ENCODE measurements at regions not wholly inside any gene's neighbourhood (a gene's known extent, or its start where the extent isn't known, plus 50 kb on each side); places are given as distances from the start of the nearest gene placed in this dataset.

DNA sequence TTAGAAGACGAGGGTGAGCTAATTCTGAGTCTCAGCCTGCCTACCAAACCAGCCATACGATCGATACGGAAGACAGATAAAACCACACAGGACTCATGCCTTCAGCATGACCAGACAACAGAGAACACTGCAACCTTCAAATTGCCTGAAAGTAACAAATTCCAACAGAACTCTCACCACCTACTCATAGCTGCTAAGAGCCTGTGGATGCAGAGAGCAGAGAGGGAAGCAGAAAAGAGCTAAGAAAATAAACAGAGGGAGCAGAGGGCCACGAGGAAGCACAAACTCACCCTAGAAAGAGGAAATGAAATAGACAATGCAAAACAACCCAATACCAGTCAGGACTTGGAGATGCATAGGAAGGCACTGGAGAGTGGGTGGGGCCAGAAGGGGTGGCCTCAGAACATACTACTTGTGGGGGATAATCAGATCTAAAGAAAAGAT lies 86.7 kb upstream of the TAS2R1 start:
- ChIA-PET POLR2A (ENCODE audit: partially characterized antibody) (no interaction called here), CTCF (ENCODE audit: partially characterized antibody) (interaction anchor here (0.7 to 1.4 kb wide), 4 partner anchors 10 to 429 kb away, joined by 3 to 4 read pairs (median 3); no protein-coding TSS in a partner anchor)
- 76% methylated on average over 5 of the region's 5 CpGs; no CpG with 5 or more reads in 1 of the 2 experiments for WGBS, 2 experiments (ENCODE audit: extremely low coverage in 1 of 2, insufficient coverage in 1 of 2, insufficient read length in 1 of 2, insufficient replicate concordance in 2 of 2, low coverage in 1 of 2, low lambda C conversion rate in 2 of 2, missing lambda C conversion rate in 1 of 2)
- Histone ChIP-seq H2BK12ac (ENCODE audit: low read depth, low read length) (no peak overlapping the region), H2AK5ac (ENCODE audit: low read depth, low read length) (no peak overlapping the region), H3K27ac (ENCODE audit: low read depth, low read length) (no peak overlapping the region), H3K4me2 (ENCODE audit: insufficient read depth in 1 of 2, low read depth in 2 of 2, low read length in 2 of 2) (no peak overlapping the region), H2BK20ac (ENCODE audit: low read length) (no peak overlapping the region), H2BK5ac (ENCODE audit: low read depth, low read length) (no peak overlapping the region), H3K18ac (ENCODE audit: extremely low read depth, low read length) (no peak overlapping the region), H3K23me2 (ENCODE audit: low read depth, low read length) (no peaks in the 10 kb centered on the region), H3K79me1 (ENCODE audit: low read depth, low read length) (no peaks in the 10 kb centered on the region), H3K4me3 (ENCODE audit: extremely low read depth in 1 of 4, insufficient read depth in 2 of 4, low read depth in 3 of 4, low read length in 4 of 4) (no peak overlapping the region), H2BK120ac (replicated peaks; ENCODE audit: low read depth, low read length) (no peak overlapping the region), H3K79me2 (ENCODE audit: control insufficient read depth in 1 of 2, insufficient read depth in 2 of 2, low read length in 2 of 2) (no peaks in the 10 kb centered on the region), H3K56ac (replicated peaks; ENCODE audit: insufficient read length, low read depth, low read length) (no peak overlapping the region), H3K36me3 (ENCODE audit: control insufficient read depth in 2 of 4, insufficient read depth in 4 of 4, low read length in 3 of 4) (no peaks in the 10 kb centered on the region), H2AFZ (ENCODE audit: low read length) (no peak overlapping the region; the same call in 1 of the 2 replicates), H2BK15ac (ENCODE audit: low read length) (no peak overlapping the region), H4K91ac (replicated peaks; ENCODE audit: insufficient read length, low read length) (no peak overlapping the region), H4K5ac (ENCODE audit: insufficient read length, low read depth, low read length) (no peak overlapping the region), H3K9ac (replicated peaks in 1 of 4; ENCODE audit: extremely low read depth in 1 of 4, low read depth in 3 of 4, low read length in 3 of 4) (no peak overlapping the region), H3K14ac (ENCODE audit: insufficient read length) (no peak overlapping the region), H3K27me3 (replicated peaks in 1 of 4; ENCODE audit: control insufficient read depth in 3 of 4, extremely low read depth in 1 of 4, insufficient read depth in 3 of 4, low read length in 3 of 4) (no peaks in the 10 kb centered on the region), H4K20me1 (replicated peaks in 1 of 2; ENCODE audit: control insufficient read depth in 1 of 2, insufficient read depth in 2 of 2, low read length in 2 of 2) (no peaks in the 10 kb centered on the region), H4K8ac (ENCODE audit: extremely low read depth, insufficient read depth, low read length) (no peak overlapping the region), H3K9me3 (ENCODE audit: insufficient read depth in 2 of 2, low read depth in 1 of 2, low read length in 1 of 2) (peaks cover 0 to 2% of the 10 kb centered on the region in 2 experiments; a peak in 1 of 4 replicates), H3K23ac (ENCODE audit: insufficient read length) (no peak overlapping the region), H3K4ac (replicated peaks; ENCODE audit: insufficient read length, low read depth, low read length) (no peak overlapping the region), H3K4me1 (replicated peaks in 1 of 4; ENCODE audit: control insufficient read depth in 3 of 4, insufficient read depth in 4 of 4, low read length in 3 of 4) (no peaks in the 10 kb centered on the region)
- DNase-seq (ENCODE audit: low read depth in 1 of 2, low spot score in 2 of 2) (no peak), FAIRE-seq (no peak)
- TF ChIP-seq CHD2 (IDR thresholded peaks at IDR 0.05; ENCODE audit: low read length), result no peak
- TF ChIP-seq EZH2 (IDR thresholded peaks at IDR 0.05; ENCODE audit: low read depth, low read length, severe bottlenecking), result no peak
- TF ChIP-seq SIX5 (IDR thresholded peaks at IDR 0.05; ENCODE audit: low read depth, low read length), result no peak
- no peak for TF ChIP-seq CBX5 (IDR thresholded peaks at IDR 0.05; ENCODE audit: low read depth, low read length)
